T-helper 17 cell (primary cell): ENCODE measurements at regions not wholly inside any gene's neighbourhood (a gene's known extent, or its start where the extent isn't known, plus 50 kb on each side); places are given as distances from the start of the nearest gene placed in this dataset.

ENCODE experiments used
- ATAC-seq: fragments of 150-1000 bp; cut with Tn5 transposase; 2 replicates; pipeline ENCODE4 v1.10.0; 2021; ENCODE audit warnings: mild to moderate bottlenecking, moderate library complexity
- DNase-seq, 3 donors: peaks; one replicate each; pipeline versions ENCODE4 v3.0.0 to v3.0.0-alpha.2; 2020 to 2021
- H3K9me3 ChIP-seq: one replicate; pipeline ENCODE4 v1.7.0; 2013; ENCODE audit warnings: low read length, mild to moderate bottlenecking; ENCODE audit not compliant: control insufficient read depth, poor library complexity, severe bottlenecking
- H3K27ac Mint-ChIP-seq: one replicate; pipeline ENCODE4 v1.8.0; 2022; ENCODE audit warnings: mild to moderate bottlenecking, moderate library complexity, mixed read lengths
- H3K27me3 Mint-ChIP-seq: one replicate; pipeline ENCODE4 v1.8.0; 2022; ENCODE audit warnings: mixed read lengths
- H3K36me3 Mint-ChIP-seq: one replicate; pipeline ENCODE4 v1.8.0; 2022; ENCODE audit warnings: low read depth, mixed read lengths
- H3K4me1 Mint-ChIP-seq: one replicate; pipeline ENCODE4 v1.8.0; 2022; ENCODE audit warnings: mild to moderate bottlenecking, mixed read lengths
- H3K4me3 Mint-ChIP-seq: one replicate; pipeline ENCODE4 v1.8.0; 2022; ENCODE audit warnings: mild to moderate bottlenecking, moderate library complexity, mixed read lengths

DNA sequence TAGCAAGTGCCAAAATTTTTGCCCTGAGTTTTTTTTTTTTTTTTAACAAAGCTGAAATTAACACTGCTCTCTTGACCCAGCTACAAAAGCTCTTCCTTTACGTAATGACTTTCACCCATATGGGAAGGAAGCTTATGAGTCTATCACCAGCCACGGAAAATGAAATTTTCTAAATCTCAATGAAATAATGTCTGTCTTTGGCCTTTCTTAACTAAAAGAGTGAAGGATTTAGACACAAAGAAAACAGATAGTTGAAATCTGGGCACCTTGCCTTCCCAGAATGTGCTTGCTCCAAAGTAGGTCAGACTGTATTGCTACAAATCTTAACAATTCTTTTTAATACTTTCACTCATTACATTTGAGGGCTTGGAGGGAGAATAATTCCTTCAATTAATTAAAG is 180.8 kb upstream of the MGAT5 start:
- no peak overlapping the region for H3K4me3 Mint-ChIP-seq
- no peak overlapping the region for H3K27ac Mint-ChIP-seq
- no peaks in the 10 kb centered on the region for H3K9me3 ChIP-seq
- H3K4me1 Mint-ChIP-seq: no peaks in the 10 kb centered on the region
- no peaks in the 10 kb centered on the region for H3K36me3 Mint-ChIP-seq
- peaks cover 17% of the 10 kb centered on the region for H3K27me3 Mint-ChIP-seq
- no peak for ATAC-seq
- no peak for DNase-seq

DNA sequence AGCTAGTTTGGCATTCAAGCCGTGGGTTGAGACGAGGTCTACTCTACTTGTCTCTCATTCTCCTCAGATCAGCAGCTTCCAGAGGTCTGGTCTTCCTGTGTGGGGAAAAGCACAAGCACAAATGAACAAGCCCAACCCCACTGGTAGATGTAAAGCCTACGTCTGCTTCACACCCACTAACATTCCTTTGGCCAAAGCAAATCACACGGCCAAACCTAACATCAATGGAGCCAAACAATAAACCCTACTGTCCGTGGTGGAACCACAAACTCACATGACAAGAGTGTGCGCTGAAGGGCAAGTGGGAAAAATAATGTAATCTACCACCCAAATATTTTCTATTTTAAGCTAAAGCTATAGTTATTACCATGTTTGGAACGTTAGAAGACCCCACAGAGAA is 179.3 kb upstream of the MGAT5 start:
- no peaks in the 10 kb centered on the region for H3K36me3 Mint-ChIP-seq
- H3K9me3 ChIP-seq: no peaks in the 10 kb centered on the region
- peaks cover 25% of the 10 kb centered on the region for H3K27me3 Mint-ChIP-seq
- no peak overlapping the region for H3K27ac Mint-ChIP-seq
- no peaks in the 10 kb centered on the region for H3K4me1 Mint-ChIP-seq
- H3K4me3 Mint-ChIP-seq: no peak overlapping the region
- ATAC-seq (no peak), DNase-seq (no peak)

DNA sequence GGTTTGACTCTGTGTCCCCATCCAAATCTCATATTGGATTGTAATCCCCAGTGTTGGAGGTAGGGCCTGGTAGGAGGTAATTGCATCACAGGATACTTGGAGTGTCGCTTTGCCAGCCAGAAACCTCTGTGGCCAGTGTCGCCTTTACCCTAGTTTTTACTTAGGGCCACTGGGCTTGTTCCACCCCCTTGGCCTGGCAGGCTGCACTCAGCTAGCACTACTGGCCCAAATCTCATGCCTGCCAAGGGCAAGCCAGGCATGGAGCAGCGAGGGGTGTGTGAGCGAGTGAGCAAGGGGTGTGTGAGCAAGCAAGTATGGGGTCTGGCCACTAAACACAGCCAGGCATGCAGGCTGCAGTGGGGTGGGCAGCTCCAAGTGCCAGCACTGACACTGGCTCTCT is 178.7 kb upstream of the MGAT5 start:
- no peak for DNase-seq
- no peaks in the 10 kb centered on the region for H3K9me3 ChIP-seq
- H3K4me1 Mint-ChIP-seq: no peaks in the 10 kb centered on the region
- H3K4me3 Mint-ChIP-seq: no peak overlapping the region
- H3K27ac Mint-ChIP-seq: no peak overlapping the region
- no peaks in the 10 kb centered on the region for H3K36me3 Mint-ChIP-seq
- H3K27me3 Mint-ChIP-seq: peaks cover 31% of the 10 kb centered on the region
- ATAC-seq: no peak

DNA sequence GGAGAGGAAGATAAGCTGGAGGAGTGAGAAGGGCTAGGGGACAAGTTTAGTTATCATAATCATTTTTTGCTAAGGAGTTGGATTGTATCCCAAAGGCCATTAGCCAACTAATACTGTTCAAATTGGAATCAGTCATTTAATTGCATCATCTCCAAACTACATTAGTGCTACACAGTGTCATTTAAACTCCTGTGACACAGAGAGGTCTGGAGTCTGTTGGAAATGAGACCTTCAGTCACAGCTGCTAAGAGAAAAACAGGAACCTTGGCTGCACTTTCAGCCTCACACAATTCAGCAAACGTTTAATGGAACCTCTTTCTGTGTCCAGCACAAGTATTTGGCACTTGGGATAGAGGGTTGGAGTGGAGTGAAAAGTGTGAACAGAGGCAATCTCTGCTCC is 175.5 kb upstream of the MGAT5 start:
- no peak overlapping the region for H3K27ac Mint-ChIP-seq
- H3K4me3 Mint-ChIP-seq: no peak overlapping the region
- no peaks in the 10 kb centered on the region for H3K9me3 ChIP-seq
- no peak for ATAC-seq
- peaks cover 46% of the 10 kb centered on the region for H3K27me3 Mint-ChIP-seq
- H3K36me3 Mint-ChIP-seq: no peaks in the 10 kb centered on the region
- DNase-seq: no peak
- H3K4me1 Mint-ChIP-seq: no peaks in the 10 kb centered on the region

DNA sequence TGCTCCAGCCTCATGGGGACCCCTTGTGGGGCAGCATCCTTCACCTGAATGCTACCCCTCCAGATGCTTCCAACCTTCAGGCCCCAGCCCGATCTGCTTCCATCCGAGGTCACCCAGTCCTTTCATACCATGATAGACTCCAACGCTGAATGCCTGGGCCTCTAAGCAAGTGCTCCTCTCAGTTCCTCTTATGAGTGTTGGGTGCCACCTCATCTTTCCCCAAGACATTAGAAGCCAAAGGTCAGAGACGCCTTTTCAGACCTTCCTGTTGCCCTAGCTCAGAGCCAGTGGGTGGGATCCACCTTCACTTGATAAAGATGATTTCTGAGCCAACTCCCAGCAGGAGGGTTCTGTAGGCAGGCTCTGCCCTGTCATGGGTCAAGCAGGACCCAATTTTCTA is 174.5 kb upstream of the MGAT5 start:
- Mint-ChIP-seq H3K36me3 (no peaks in the 10 kb centered on the region), H3K27me3 (peaks cover 43% of the 10 kb centered on the region), H3K4me1 (no peaks in the 10 kb centered on the region), H3K4me3 (no peak overlapping the region), H3K27ac (no peak overlapping the region)
- DNase-seq (no peak), ATAC-seq (no peak)
- no peaks in the 10 kb centered on the region for H3K9me3 ChIP-seq

DNA sequence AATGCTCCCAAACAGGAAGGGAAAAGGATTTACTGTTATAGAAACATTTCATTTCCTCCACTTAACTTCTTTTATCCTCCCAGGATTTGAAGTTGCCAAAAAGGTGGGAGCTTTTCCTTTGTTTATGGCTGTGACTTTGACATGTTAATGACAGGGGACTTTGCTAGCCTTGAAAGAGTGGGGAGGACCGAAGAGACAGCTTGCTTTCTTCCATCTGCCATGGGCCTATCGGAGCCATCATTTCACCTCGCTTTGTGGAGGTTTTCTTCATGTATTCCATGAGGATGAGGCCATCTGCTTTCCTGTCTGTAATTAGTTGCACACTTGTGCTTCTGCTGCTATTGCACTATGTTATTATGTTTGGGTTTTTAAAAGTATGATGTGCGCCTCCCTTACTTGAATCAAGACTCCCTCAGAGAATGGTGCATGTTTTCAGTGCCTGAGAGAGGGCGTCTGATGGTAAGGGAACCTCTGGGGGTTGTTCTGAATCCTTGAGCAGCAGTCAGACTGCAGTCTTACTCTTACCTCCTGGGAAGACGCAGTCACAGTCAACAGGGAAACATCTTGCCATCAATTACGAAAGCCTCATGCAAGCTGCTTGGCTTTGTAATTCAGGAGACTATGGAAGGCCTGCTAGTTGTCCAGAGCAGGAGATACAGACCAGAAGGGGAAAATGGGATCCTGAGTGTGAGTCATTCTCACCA is 173.3 kb upstream of the MGAT5 start:
- Mint-ChIP-seq H3K36me3 (no peaks in the 10 kb centered on the region), H3K27me3 (peaks cover 43% of the 10 kb centered on the region), H3K4me3 (no peak overlapping the region), H3K4me1 (no peaks in the 10 kb centered on the region), H3K27ac (no peak overlapping the region)
- no peaks in the 10 kb centered on the region for H3K9me3 ChIP-seq
- ATAC-seq (no peak), DNase-seq (no peak)

DNA sequence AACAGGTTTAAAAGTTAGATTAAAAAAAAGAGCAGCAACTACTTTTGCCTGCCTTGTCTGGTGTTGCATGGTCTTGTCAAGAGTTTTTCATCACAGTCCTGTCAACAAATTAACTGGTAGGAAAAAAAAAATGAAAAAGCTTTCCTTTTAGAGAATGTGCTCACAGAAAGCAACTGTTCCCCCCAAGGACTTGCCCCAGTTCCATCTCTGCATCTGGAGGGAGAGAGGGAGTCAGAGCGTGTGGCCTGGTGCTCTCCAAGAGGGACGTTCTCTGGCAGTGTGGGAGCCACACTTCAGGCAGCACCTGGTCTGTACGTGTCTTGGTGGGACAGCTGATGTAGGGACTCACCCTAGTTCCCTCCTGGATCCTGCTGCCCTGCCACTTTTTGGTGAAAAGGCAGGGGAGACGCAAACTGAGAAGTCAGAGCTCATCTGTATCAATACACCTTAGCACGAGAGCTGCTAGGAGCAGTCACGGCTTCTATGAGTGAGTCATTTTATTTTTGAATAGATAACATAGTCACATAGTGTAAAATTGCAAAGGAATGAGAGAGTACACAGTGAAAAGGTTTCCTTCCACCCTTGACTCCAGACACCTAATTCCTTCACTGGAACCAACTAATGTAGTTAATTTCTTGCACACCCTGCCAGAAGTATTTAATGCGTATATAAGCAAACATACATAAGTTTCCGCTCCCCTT is 172.5 kb upstream of the MGAT5 start:
- ATAC-seq (no peak), DNase-seq (no peak)
- Mint-ChIP-seq H3K36me3 (no peaks in the 10 kb centered on the region), H3K4me1 (no peaks in the 10 kb centered on the region), H3K27ac (no peak overlapping the region), H3K27me3 (peaks cover 43% of the 10 kb centered on the region), H3K4me3 (no peak overlapping the region)
- H3K9me3 ChIP-seq: no peaks in the 10 kb centered on the region

DNA sequence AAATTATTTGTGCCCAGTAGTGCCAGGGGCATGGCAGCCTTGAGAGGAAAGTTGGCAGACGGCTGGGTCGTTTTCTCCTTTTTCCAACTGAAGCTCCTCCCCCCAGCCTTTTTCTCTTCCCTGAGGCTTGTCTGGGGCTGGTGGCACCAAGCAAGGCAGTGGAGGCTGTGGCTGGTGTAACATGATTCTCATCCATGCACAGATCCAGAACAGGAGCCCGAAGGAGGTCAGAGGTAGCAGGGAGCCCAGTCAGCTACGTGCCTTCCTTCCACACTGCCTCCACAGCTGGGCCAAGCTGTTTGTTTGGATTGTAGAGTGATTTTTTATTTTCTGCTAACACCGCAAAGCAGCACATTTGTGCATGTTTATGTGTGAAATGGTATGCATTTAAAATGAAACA is 170.3 kb upstream of the MGAT5 start:
- no peak for DNase-seq
- Mint-ChIP-seq H3K27me3 (peaks cover 36% of the 10 kb centered on the region), H3K27ac (no peak overlapping the region), H3K36me3 (no peaks in the 10 kb centered on the region), H3K4me1 (no peaks in the 10 kb centered on the region), H3K4me3 (no peak overlapping the region)
- no peaks in the 10 kb centered on the region for H3K9me3 ChIP-seq
- no peak for ATAC-seq

DNA sequence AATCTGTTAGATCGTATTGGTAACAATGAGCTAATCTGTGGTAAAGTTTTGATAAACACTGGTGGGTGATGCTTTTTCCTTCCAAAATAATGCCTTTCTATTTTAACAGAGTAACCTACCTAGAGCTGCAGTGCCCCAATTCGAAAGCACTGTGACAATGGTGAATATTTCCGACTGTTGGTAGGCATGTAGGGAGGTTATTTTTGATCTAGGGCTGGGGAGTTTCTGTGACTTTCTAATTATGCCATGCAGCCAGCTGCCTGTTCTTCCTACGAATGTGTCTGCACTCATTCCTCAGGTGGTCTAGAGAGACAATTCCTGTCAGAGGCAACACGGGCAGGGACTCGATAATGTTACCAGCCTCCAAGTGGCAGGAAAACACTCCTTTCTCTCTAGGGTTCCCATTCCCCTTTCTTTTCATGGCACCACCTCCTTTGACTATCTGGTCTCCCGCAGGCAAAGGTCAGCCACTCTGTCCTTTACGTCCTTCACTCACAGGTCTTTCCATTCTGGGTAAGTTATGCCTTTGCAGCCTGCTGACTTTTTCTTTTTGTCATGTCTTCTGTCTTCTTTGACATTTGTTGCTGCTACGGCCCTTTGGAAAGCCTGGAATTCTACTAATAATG is 167.2 kb upstream of the MGAT5 start:
- Mint-ChIP-seq H3K4me1 (no peaks in the 10 kb centered on the region), H3K36me3 (no peaks in the 10 kb centered on the region), H3K27ac (no peak overlapping the region), H3K4me3 (no peak overlapping the region), H3K27me3 (peaks cover 14% of the 10 kb centered on the region)
- no peaks in the 10 kb centered on the region for H3K9me3 ChIP-seq
- no peak for DNase-seq
- ATAC-seq: no peak

DNA sequence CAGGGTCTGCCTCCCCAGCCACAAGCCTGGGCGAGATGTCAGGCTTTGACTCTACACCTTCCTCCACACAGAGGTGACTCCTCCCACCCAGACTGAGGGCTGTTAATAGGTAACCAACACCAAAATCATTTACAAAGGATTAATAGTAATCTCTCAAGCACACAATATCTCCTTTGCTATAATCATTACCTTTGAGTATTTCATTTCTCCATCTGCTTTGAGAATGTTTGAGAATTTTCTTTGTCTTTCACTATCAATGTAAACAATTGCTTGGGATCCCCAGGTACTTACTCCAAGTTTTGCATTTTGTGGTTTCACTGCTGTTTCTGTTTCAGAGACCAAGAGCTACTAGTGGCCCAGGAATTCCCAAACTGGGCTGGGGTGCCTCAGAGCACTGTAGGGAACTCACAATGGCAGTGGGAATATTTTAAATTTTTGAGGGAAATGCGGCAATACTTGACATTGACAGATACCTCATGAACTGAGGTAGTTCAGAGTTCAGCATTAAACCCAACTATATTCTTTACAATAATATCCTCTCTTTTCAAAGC is 166.4 kb upstream of the MGAT5 start:
- no peak for DNase-seq
- Mint-ChIP-seq H3K4me1 (no peaks in the 10 kb centered on the region), H3K36me3 (no peaks in the 10 kb centered on the region), H3K4me3 (no peak overlapping the region), H3K27me3 (peaks cover 18% of the 10 kb centered on the region), H3K27ac (no peak overlapping the region)
- no peaks in the 10 kb centered on the region for H3K9me3 ChIP-seq
- ATAC-seq: no peak

DNA sequence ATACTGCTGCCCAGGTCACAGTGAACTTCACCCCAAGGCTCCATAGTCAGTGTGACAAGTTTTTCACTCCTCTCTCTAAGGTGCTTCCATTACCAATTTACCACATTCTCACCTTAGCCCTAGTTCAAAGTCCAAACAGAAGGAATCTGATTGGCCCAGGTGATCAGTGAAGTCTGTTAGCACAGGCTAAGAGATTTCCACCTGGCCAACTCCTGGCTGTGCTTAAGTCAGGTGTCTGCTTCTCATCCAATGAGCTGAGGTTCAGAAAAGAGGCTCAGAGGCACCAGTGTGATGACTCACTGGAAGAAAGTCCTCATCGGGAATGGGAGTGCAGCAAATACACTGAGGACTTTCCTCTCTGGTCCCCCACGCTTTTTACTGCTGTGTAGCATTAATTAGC is 164.4 kb upstream of the MGAT5 start:
- Mint-ChIP-seq H3K27ac (no peak overlapping the region), H3K4me3 (no peak overlapping the region), H3K4me1 (no peaks in the 10 kb centered on the region), H3K27me3 (peaks cover 22% of the 10 kb centered on the region), H3K36me3 (no peaks in the 10 kb centered on the region)
- H3K9me3 ChIP-seq: no peaks in the 10 kb centered on the region
- DNase-seq: no peak
- ATAC-seq: no peak

DNA sequence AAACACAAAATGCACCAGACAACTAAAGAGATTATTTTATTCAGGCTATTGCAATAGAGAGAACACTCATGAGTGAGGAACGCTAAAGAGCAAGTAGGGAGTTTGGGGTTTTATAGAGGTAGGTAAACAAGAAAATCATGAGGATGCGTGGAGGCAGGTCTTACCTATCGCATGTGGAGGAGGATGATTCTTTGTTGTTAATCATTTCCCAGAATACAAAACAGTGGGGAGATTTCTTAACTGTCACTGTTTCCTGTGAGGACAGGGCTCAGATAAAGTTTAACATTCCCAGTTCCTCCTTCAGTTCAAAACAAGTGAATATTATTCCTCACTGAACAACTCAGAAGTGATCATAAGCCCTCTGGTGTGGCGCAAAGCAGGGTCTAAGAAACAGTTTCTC is 156.1 kb upstream of the MGAT5 start:
- H3K36me3 Mint-ChIP-seq: peaks cover 2% of the 10 kb centered on the region
- H3K9me3 ChIP-seq: no peaks in the 10 kb centered on the region
- H3K27ac Mint-ChIP-seq: no peak overlapping the region
- DNase-seq: no peak
- no peak overlapping the region for H3K4me3 Mint-ChIP-seq
- peaks cover 34% of the 10 kb centered on the region for H3K27me3 Mint-ChIP-seq
- ATAC-seq: no peak
- H3K4me1 Mint-ChIP-seq: peaks cover 2% of the 10 kb centered on the region

DNA sequence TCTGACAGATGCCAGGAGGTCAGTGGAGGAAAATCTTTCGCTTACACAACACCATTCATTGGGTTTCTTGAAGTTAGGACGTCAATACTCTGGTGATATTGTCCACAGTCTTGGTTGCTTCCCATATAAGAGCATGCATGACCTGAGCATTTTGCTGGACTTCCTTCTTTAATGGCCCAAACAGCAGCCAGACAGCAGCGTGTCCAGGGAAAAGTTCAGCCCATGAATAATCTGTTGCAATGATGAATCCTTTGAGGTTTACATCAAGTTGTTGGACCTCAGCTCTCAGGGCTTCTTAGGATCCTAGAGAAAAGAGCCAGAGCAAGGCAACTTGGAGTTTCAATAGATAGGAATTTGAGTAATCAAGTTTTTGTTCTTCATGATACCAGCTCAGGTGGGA is 155.6 kb upstream of the MGAT5 start:
- Mint-ChIP-seq H3K4me3 (no peak overlapping the region), H3K27ac (no peak overlapping the region), H3K27me3 (peaks cover 34% of the 10 kb centered on the region), H3K4me1 (peaks cover 3% of the 10 kb centered on the region), H3K36me3 (peaks cover 5% of the 10 kb centered on the region)
- no peaks in the 10 kb centered on the region for H3K9me3 ChIP-seq
- DNase-seq (no peak), ATAC-seq (no peak)
